Cardiac fibroblast (primary cell): ENCODE measurements at regions not wholly inside any gene's neighbourhood (a gene's known extent, or its start where the extent isn't known, plus 50 kb on each side); places are given as distances from the start of the nearest gene placed in this dataset.
A peak's percentile ranks its signal among the peaks of the same experiment; 100 is the strongest.

Experiments used
- DNase-seq, 2 donors: peaks; one replicate each; pipeline versions ENCODE4 v3.0.0 to v3.0.0-alpha.2; 2010; ENCODE audit warnings: low read depth in 2 of 2
- H3K4me3 ChIP-seq, 2 donors: replicated peaks in 1 of 2; 1 replicate in 1 of 2; 2 replicates in 1 of 2; pipeline ENCODE4 v1.5.1; 2011; ENCODE audit warnings: low read depth in 2 of 2, low read length in 2 of 2, mild to moderate bottlenecking in 2 of 2, moderate library complexity in 1 of 2
- TF ChIP-seq, protein P1 (sequence below): IDR thresholded peaks from one replicate; pipeline ENCODE4 v1.5.1; 2011; ENCODE audit warnings: low read depth, mild to moderate bottlenecking, low read length, inconsistent platforms

DNA sequence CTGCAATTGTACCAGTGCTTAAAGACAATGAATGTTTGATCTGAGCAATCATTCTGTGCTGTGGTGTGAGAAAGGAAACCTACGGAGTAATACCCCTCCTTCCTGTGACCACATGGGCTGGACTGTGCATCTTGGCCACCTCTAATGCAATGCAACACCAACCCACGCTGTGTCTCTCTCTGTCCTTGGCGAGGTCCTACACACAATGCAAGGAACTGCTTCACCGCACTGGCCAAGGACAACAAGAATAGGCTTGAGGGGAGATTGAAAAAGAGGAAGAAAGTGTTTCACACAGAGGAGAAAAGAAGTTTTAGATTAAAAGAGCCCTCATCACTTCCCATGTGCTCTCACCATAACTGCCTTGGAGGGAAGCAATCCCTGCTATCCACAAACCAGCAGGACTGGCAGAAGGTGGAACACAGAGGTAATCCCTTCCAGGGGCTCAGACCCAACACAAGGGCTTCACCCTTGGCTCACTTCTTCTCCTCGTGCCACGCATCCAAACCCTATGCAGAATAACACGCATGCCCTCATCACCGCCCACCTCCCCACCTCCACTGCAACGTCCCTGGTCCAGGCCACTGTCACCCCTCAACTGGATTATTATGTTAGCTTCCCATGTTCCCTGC is 112.5 kb upstream of the ERG start:
- no peak overlapping the region for H3K4me3 ChIP-seq
- TF ChIP-seq, protein P1, sequence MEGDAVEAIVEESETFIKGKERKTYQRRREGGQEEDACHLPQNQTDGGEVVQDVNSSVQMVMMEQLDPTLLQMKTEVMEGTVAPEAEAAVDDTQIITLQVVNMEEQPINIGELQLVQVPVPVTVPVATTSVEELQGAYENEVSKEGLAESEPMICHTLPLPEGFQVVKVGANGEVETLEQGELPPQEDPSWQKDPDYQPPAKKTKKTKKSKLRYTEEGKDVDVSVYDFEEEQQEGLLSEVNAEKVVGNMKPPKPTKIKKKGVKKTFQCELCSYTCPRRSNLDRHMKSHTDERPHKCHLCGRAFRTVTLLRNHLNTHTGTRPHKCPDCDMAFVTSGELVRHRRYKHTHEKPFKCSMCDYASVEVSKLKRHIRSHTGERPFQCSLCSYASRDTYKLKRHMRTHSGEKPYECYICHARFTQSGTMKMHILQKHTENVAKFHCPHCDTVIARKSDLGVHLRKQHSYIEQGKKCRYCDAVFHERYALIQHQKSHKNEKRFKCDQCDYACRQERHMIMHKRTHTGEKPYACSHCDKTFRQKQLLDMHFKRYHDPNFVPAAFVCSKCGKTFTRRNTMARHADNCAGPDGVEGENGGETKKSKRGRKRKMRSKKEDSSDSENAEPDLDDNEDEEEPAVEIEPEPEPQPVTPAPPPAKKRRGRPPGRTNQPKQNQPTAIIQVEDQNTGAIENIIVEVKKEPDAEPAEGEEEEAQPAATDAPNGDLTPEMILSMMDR: no peak
- no peak for DNase-seq

DNA sequence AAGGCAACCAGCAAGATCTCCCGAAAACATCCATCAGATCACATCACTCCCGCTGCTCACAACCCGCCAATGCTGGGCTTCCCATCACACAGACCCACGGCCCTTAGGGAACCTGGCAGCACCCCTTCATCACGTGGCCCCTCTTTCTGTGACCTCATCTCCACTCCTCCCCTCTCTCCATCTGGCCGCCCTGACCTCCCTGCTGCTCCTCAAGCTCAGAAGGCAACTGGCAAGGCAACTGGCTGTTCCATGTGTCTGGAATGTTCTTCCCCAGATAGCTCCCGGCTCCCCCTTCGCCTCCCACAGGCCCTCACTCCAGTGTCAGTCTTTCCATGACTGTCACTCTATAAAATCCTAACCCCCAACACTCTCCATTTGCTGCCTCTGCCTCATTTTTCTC is 113.0 kb upstream of the ERG start:
- DNase-seq: no peak
- no peak overlapping the region for H3K4me3 ChIP-seq
- TF ChIP-seq, protein P1: no peak

DNA sequence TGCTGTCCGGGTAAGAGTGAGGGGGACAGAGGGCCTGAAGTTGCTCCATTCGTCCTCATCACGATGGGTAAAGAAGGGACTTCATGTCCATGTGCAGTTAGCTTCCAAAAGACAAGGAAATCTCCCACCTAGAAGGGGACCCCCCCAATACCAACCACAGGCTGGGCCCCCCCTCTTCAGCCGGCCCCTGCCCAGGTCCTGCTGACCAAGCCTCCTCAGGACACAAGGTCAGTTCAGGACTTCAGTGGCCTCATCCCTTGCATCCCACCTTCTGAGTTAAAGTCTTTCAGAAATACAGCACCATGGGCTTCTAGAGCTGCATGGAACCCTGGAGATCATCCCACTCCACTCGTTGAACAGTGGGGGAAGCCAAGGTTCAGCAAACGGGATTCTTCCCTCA is 115.4 kb upstream of the ERG start:
- TF ChIP-seq, protein P1: no peak
- DNase-seq: no peak
- H3K4me3 ChIP-seq: no peak overlapping the region

DNA sequence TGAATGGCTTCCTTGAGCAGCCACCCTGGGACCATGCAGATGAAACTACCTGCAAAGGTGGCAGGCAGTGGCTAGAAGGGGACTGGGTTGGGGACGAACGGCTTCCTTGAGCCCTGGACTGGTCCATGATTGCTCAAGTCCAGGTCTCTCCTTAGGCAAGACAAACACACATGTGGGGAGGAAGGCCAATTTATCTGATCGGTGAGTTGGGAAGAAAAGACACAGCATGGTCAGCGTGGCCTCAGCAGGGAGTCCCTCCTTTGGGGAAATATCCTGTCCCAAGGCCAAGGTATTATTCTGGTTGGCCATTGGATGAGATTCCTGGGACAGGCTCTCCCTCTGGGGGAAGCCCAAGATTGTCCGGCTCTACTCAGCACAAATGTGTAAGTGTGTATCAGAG is 116.3 kb upstream of the ERG start:
- no peak overlapping the region for H3K4me3 ChIP-seq
- TF ChIP-seq, protein P1: no peak
- no peak for DNase-seq

DNA sequence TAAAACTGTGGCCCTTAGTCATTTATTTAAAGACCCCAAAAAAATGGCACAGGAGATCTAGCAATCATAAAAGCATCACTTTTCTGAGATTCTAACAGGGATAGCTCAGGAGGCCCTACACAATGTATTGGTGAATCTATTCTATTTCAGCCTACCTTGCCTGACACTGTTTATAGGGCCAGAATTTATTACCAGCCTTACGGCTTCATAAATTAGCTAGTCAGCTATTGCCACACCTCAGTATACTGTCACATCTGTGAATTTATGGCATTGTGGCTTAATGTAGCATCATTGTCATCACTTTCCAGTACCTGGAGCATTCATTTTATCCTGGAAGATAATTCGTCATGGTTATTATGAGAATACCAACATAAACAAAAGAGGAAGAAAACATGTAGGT is 121.2 kb upstream of the ERG start:
- DNase-seq: no peak
- no peak overlapping the region for H3K4me3 ChIP-seq
- TF ChIP-seq, protein P1: no peak

DNA sequence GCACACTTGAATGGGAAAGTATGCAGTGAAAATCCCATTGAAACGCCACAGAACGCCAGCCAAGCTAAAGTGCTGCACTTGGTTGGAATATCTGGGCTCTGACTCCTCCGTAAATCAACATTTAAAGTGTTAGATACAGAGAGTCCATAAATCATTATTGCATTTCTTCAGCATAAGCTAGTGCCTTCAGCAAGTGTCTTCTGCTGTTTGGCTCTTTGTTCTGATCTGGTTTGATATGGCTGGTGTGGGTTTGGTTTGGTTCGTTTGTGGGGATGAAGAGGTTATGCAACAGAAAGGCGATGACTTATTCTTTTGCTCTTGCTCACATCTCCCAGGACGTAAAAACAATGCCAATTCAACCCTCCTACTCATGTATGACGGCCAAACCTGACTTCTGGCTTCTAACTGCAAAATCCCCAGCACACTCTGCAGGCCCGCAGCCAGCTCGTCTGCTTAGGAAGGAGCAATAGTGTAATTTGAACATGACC is 121.8 kb upstream of the ERG start:
- peak; percentile 82 to 86 for DNase-seq
- H3K4me3 ChIP-seq: no peak overlapping the region
- TF ChIP-seq, protein P1: no peak

DNA sequence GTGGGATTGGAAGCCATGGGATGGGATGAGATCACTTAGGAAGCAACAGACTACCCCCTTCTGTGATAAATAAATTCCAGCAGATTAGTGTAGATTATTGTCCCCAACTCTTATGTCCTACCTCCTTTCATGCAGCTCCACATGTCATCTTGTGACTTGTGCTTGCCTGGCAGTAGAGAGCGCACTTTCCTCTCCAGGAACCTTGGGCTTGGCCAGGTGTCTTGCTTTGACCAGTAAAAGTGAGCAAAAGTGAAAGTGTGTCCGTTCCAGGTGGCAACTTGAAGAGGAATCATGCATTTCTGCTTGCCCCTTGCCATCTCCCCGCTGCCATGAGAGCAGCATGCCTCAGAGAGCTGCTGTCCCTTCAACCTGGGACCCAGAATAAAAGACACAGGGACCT is 122.9 kb upstream of the ERG start:
- TF ChIP-seq, protein P1: no peak
- no peak for DNase-seq

More for the DNA sequence above, 122.9 kb upstream of the ERG start:
- no peak overlapping the region for H3K4me3 ChIP-seq
